ENCODE measurements at regions not wholly inside any gene's neighbourhood (a gene's known extent, or its start where the extent isn't known, plus 50 kb on each side); places are given as distances from the start of the nearest gene placed in this dataset.

GRCh38 chr6:144786825-144787224 lies 501.7 kb downstream of the UTRN start:
- FAIRE-seq, result no peak
- no peak overlapping the region for H3K27ac ChIP-seq (ENCODE audit: low read depth, low read length)
- WGBS, 2 experiments (ENCODE audit: extremely low coverage in 1 of 2, insufficient coverage in 1 of 2, insufficient read length in 1 of 2, insufficient replicate concordance in 2 of 2, low coverage in 1 of 2, low lambda C conversion rate in 2 of 2, missing lambda C conversion rate in 1 of 2), result 92% methylated on average over 2 of the region's 2 CpGs; no CpG with 5 or more reads in 1 of the 2 experiments
- TF ChIP-seq MAFK (IDR thresholded peaks at IDR 0.05; ENCODE audit: low read depth, low read length), result no peak
- TF ChIP-seq TCF12 (IDR thresholded peaks at IDR 0.05; ENCODE audit: low read depth, low read length), result no peak
- no peak for TF ChIP-seq CEBPB (IDR thresholded peaks at IDR 0.05; ENCODE audit: low read depth, low read length)
- no peak for TF ChIP-seq E2F6 (IDR thresholded peaks at IDR 0.05)
- TF ChIP-seq YY1 (IDR thresholded peaks at IDR 0.05; ENCODE audit: low read depth, low read length), result no peak
- no peak for TF ChIP-seq JUND (IDR thresholded peaks at IDR 0.05; ENCODE audit: low read length)
- no peak for TF ChIP-seq EZH2 (IDR thresholded peaks at IDR 0.05; ENCODE audit: low read depth, low read length, severe bottlenecking)
- TF ChIP-seq POLR2A (IDR thresholded peaks at IDR 0.05; ENCODE audit: control extremely low read depth in 1 of 2, low read depth in 2 of 2, low read length in 2 of 2), result no peak
- no peak for TF ChIP-seq SAP30 (IDR thresholded peaks at IDR 0.05; ENCODE audit: insufficient read depth, insufficient replicate concordance, low read length)
- no peak for TF ChIP-seq MAX (IDR thresholded peaks at IDR 0.05)
- TF ChIP-seq CTCF (IDR thresholded peaks at IDR 0.05; ENCODE audit: control extremely low read depth in 1 of 3, insufficient read depth in 1 of 3, low read depth in 1 of 3, low read length in 3 of 3), result no peak
- no peak for TF ChIP-seq HDAC6 (IDR thresholded peaks at IDR 0.05; ENCODE audit: low read depth, low read length)

More at GRCh38 chr6:144786825-144787224, 501.7 kb downstream of the UTRN start:
- Histone ChIP-seq H3K79me2 (ENCODE audit: control insufficient read depth in 1 of 2, insufficient read depth in 2 of 2, low read length in 2 of 2) (no peaks in the 10 kb centered on the region), H3K23me2 (ENCODE audit: low read depth, low read length) (no peaks in the 10 kb centered on the region), H4K20me1 (replicated peaks in 1 of 2; ENCODE audit: control insufficient read depth in 1 of 2, insufficient read depth in 2 of 2, low read length in 2 of 2) (no peaks in the 10 kb centered on the region), H4K8ac (ENCODE audit: extremely low read depth, insufficient read depth, low read length) (no peak overlapping the region), H3K9ac (replicated peaks in 1 of 4; ENCODE audit: extremely low read depth in 1 of 4, low read depth in 3 of 4, low read length in 3 of 4) (no peak overlapping the region), H2AFZ (ENCODE audit: low read length) (no peak overlapping the region), H3K4me1 (replicated peaks in 1 of 4; ENCODE audit: control insufficient read depth in 3 of 4, insufficient read depth in 4 of 4, low read length in 3 of 4) (no peaks in the 10 kb centered on the region; a peak in 1 of 7 replicates), H3K4ac (replicated peaks; ENCODE audit: insufficient read length, low read depth, low read length) (no peak overlapping the region), H3K4me3 (ENCODE audit: extremely low read depth in 1 of 4, insufficient read depth in 2 of 4, low read depth in 3 of 4, low read length in 4 of 4) (no peak overlapping the region), H3K18ac (ENCODE audit: extremely low read depth, low read length) (no peak overlapping the region), H2BK15ac (ENCODE audit: low read length) (no peak overlapping the region), H2BK5ac (ENCODE audit: low read depth, low read length) (no peak overlapping the region), H2BK12ac (ENCODE audit: low read depth, low read length) (no peak overlapping the region), H2AK5ac (ENCODE audit: low read depth, low read length) (no peak overlapping the region), H3K9me3 (ENCODE audit: insufficient read depth in 2 of 2, low read depth in 1 of 2, low read length in 1 of 2) (no peaks in the 10 kb centered on the region), H3K79me1 (ENCODE audit: low read depth, low read length) (no peaks in the 10 kb centered on the region), H4K5ac (ENCODE audit: insufficient read length, low read depth, low read length) (no peak overlapping the region), H3K36me3 (ENCODE audit: control insufficient read depth in 2 of 4, insufficient read depth in 4 of 4, low read length in 3 of 4) (peaks cover 0 to 6% (median 0%) of the 10 kb centered on the region in 4 experiments; a peak in 1 of 8 replicates), H4K91ac (replicated peaks; ENCODE audit: insufficient read length, low read length) (no peak overlapping the region), H3K23ac (ENCODE audit: insufficient read length) (no peak overlapping the region), H2BK120ac (replicated peaks; ENCODE audit: low read depth, low read length) (no peak overlapping the region), H3K14ac (ENCODE audit: insufficient read length) (no peak overlapping the region), H3K56ac (replicated peaks; ENCODE audit: insufficient read length, low read depth, low read length) (no peak overlapping the region), H2BK20ac (ENCODE audit: low read length) (no peak overlapping the region), H3K27me3 (replicated peaks in 1 of 4; ENCODE audit: control insufficient read depth in 3 of 4, extremely low read depth in 1 of 4, insufficient read depth in 3 of 4, low read length in 3 of 4) (no peaks in the 10 kb centered on the region), H3K4me2 (ENCODE audit: insufficient read depth in 1 of 2, low read depth in 2 of 2, low read length in 2 of 2) (no peak overlapping the region)
- no peak for DNase-seq (ENCODE audit: low read depth in 1 of 2, low spot score in 2 of 2)
- ChIA-PET POLR2A (ENCODE audit: partially characterized antibody) (no interaction called here), CTCF (ENCODE audit: partially characterized antibody) (no interaction called here)

All from H1 (cell line).